Hepatocyte (in vitro differentiated cells): ENCODE measurements at regions not wholly inside any gene's neighbourhood (a gene's known extent, or its start where the extent isn't known, plus 50 kb on each side); places are given as distances from the start of the nearest gene placed in this dataset.

Source experiments
- DNase-seq: peaks from one replicate; pipeline ENCODE4 v3.0.0-alpha.2; 2016; ENCODE audit warnings: low spot score
- H2AFZ ChIP-seq: fragments of 200-600 bp; sonication (generic); 2 replicates; pipeline ENCODE4 v1.6.0; 2016; ENCODE audit warnings: antibody characterized with exemption, mild to moderate bottlenecking
- H3K27ac ChIP-seq: fragments of 200-600 bp; sonication (generic); 2 replicates; pipeline ENCODE4 v1.5.1; 2016; ENCODE audit warnings: mild to moderate bottlenecking
- H3K27me3 ChIP-seq: fragments of 200-600 bp; sonication (generic); 2 replicates; pipeline ENCODE4 v1.6.1; 2016
- H3K36me3 ChIP-seq: fragments of 200-600 bp; sonication (generic); replicated peaks from 2 replicates; pipeline ENCODE4 v1.5.1; 2016; ENCODE audit warnings: low read depth; ENCODE audit not compliant: insufficient read depth
- H3K4me1 ChIP-seq: fragments of 200-600 bp; sonication (generic); 2 replicates; pipeline ENCODE4 v1.5.1; 2016; ENCODE audit warnings: mild to moderate bottlenecking, moderate library complexity; ENCODE audit not compliant: insufficient read depth
- H3K4me2 ChIP-seq: fragments of 200-600 bp; sonication (generic); 2 replicates; pipeline ENCODE4 v1.6.0; 2016
- H3K4me3 ChIP-seq: fragments of 200-600 bp; sonication (generic); 2 replicates; pipeline ENCODE4 v1.5.1; 2016; ENCODE audit warnings: mild to moderate bottlenecking
- H3K79me2 ChIP-seq: fragments of 200-600 bp; sonication (generic); 2 replicates; pipeline ENCODE4 v1.6.0; 2017; ENCODE audit warnings: mild to moderate bottlenecking
- H3K9me2 ChIP-seq: fragments of 200-600 bp; sonication (generic); replicated peaks from 2 replicates; pipeline ENCODE4 v1.6.0; 2017; ENCODE audit warnings: mild to moderate bottlenecking; ENCODE audit not compliant: insufficient read depth
- H3K9me3 ChIP-seq: fragments of 200-600 bp; sonication (generic); 2 replicates; pipeline ENCODE4 v1.5.1; 2016; ENCODE audit warnings: low read depth, mild to moderate bottlenecking
- H4K20me1 ChIP-seq: fragments of 200-600 bp; sonication (generic); 2 replicates; pipeline ENCODE4 v1.6.0; 2016; ENCODE audit warnings: mild to moderate bottlenecking; ENCODE audit not compliant: insufficient read depth, poor library complexity, severe bottlenecking
- EZH2 ChIP-seq: fragments of 200-600 bp; sonication (generic); IDR thresholded peaks from 2 replicates; pipeline ENCODE4 v1.6.1; 2016; ENCODE audit warnings: antibody characterized with exemption, mild to moderate bottlenecking, borderline replicate concordance
- EZH2phosphoT487 ChIP-seq: fragments of 200-600 bp; sonication (generic); IDR thresholded peaks from one replicate; pipeline ENCODE4 v1.6.1; 2018; ENCODE audit warnings: antibody characterized with exemption, mild to moderate bottlenecking, low read depth, moderate library complexity; ENCODE audit not compliant: unreplicated experiment, severe bottlenecking
- WGBS: methylation state at CpG from one replicate; pipeline ENCODE4 v1.1.6; 2016; ENCODE audit warnings: low lambda C conversion rate; ENCODE audit errors: missing lambda C conversion rate; 5-methylcytosine and 5-hydroxymethylcytosine counted together
- TF ChIP-seq, protein P1 (sequence below): fragments of 200-600 bp; sonication (generic); IDR thresholded peaks from 2 replicates; pipeline ENCODE4 v1.5.1; 2016; ENCODE audit warnings: antibody characterized with exemption, mild to moderate bottlenecking; ENCODE audit not compliant: poor library complexity

GRCh38 chr7:52247518-52247917, 787.9 kb upstream of the POM121L12 start:
- Histone ChIP-seq H3K9me2 (no peaks in the 10 kb centered on the region), H3K79me2 (no peaks in the 10 kb centered on the region), H4K20me1 (no peaks in the 10 kb centered on the region), H2AFZ (no peak overlapping the region), H3K4me1 (no peaks in the 10 kb centered on the region), H3K4me2 (no peak overlapping the region), H3K4me3 (no peak overlapping the region), H3K36me3 (no peaks in the 10 kb centered on the region), H3K27ac (no peak overlapping the region), H3K27me3 (no peaks in the 10 kb centered on the region), H3K9me3 (no peaks in the 10 kb centered on the region)
- WGBS: 86% methylated on average over 4 of the region's 4 CpGs
- DNase-seq: no peak
- TF ChIP-seq EZH2phosphoT487: no peak
- TF ChIP-seq, protein P1, sequence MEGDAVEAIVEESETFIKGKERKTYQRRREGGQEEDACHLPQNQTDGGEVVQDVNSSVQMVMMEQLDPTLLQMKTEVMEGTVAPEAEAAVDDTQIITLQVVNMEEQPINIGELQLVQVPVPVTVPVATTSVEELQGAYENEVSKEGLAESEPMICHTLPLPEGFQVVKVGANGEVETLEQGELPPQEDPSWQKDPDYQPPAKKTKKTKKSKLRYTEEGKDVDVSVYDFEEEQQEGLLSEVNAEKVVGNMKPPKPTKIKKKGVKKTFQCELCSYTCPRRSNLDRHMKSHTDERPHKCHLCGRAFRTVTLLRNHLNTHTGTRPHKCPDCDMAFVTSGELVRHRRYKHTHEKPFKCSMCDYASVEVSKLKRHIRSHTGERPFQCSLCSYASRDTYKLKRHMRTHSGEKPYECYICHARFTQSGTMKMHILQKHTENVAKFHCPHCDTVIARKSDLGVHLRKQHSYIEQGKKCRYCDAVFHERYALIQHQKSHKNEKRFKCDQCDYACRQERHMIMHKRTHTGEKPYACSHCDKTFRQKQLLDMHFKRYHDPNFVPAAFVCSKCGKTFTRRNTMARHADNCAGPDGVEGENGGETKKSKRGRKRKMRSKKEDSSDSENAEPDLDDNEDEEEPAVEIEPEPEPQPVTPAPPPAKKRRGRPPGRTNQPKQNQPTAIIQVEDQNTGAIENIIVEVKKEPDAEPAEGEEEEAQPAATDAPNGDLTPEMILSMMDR: no peak
- no peak for TF ChIP-seq EZH2

GRCh38 chr7:52243685-52244084, 791.7 kb upstream of the POM121L12 start:
- Histone ChIP-seq H3K79me2 (no peaks in the 10 kb centered on the region), H4K20me1 (no peaks in the 10 kb centered on the region), H3K4me2 (no peak overlapping the region), H3K9me3 (no peaks in the 10 kb centered on the region), H3K9me2 (no peaks in the 10 kb centered on the region), H3K27ac (no peak overlapping the region), H3K36me3 (no peaks in the 10 kb centered on the region), H2AFZ (no peak overlapping the region), H3K4me3 (no peak overlapping the region), H3K27me3 (no peaks in the 10 kb centered on the region), H3K4me1 (no peaks in the 10 kb centered on the region)
- DNase-seq: no peak
- 98% methylated on average over 3 of the region's 3 CpGs for WGBS
- TF ChIP-seq, protein P1: no peak
- TF ChIP-seq EZH2 (no peak), EZH2phosphoT487 (no peak)

DNA sequence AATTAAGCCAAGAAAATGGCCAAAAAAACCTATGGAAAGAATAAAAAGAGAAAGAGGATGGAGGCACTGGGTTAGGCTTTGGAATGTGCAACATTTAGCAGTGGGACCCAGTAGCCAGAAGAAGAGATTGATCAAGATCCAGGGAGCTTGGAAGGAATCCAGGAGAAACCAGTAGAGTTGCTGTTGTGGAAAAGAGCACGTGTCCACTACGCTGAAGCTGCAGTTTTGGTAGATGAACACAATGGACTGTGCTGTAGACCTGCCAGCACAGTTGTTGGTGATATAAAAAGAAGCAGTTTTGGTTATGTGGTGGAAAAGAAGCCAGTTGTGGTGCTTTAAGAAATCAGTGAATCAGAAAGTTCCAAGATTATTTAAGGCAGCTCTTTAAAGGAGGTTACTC, 802.2 kb upstream of the POM121L12 start:
- H3K4me3 ChIP-seq: no peak overlapping the region
- H4K20me1 ChIP-seq: no peaks in the 10 kb centered on the region
- no peak for DNase-seq
- H3K9me3 ChIP-seq: no peaks in the 10 kb centered on the region
- 98% methylated on average over 2 of the region's 2 CpGs for WGBS
- TF ChIP-seq EZH2phosphoT487 (no peak), EZH2 (no peak)
- TF ChIP-seq, protein P1: no peak
- no peaks in the 10 kb centered on the region for H3K36me3 ChIP-seq
- H3K79me2 ChIP-seq: no peaks in the 10 kb centered on the region
- no peak overlapping the region for H3K27ac ChIP-seq
- H3K4me2 ChIP-seq: no peak overlapping the region
- no peaks in the 10 kb centered on the region for H3K27me3 ChIP-seq
- no peaks in the 10 kb centered on the region for H3K9me2 ChIP-seq
- H3K4me1 ChIP-seq: no peaks in the 10 kb centered on the region
- no peak overlapping the region for H2AFZ ChIP-seq

DNA sequence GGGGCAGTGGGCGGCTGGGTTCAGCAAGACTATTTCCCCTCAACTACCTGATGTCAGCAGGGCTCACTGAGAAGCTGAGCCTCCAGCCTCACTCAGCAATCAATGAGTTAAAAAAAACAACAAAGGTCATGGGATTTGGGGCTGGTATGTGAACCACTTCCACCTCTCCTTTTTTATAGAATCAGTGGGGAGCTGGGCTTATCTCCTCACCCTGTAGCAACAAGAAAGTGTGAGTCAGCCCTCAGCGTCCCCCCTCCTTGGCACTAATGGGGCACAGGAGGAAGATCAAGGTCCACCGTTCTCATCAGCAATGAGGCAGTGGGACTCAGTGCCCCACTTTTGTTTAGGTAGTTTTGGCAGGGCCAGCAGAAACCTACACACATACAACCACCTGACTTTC, 823.5 kb upstream of the POM121L12 start:
- no peaks in the 10 kb centered on the region for H4K20me1 ChIP-seq
- no peak overlapping the region for H3K27ac ChIP-seq
- H3K9me3 ChIP-seq: no peaks in the 10 kb centered on the region
- no peak overlapping the region for H2AFZ ChIP-seq
- TF ChIP-seq, protein P1: no peak
- no peak for TF ChIP-seq EZH2
- TF ChIP-seq EZH2phosphoT487: no peak
- WGBS: 77% methylated on average over 3 of the region's 3 CpGs
- no peak for DNase-seq
- H3K4me3 ChIP-seq: no peak overlapping the region
- H3K36me3 ChIP-seq: no peaks in the 10 kb centered on the region
- H3K27me3 ChIP-seq: no peaks in the 10 kb centered on the region
- no peaks in the 10 kb centered on the region for H3K79me2 ChIP-seq
- no peaks in the 10 kb centered on the region for H3K9me2 ChIP-seq
- no peak overlapping the region for H3K4me2 ChIP-seq
- no peaks in the 10 kb centered on the region for H3K4me1 ChIP-seq
